Neural cell (in vitro differentiated cells): ENCODE measurements at regions not wholly inside any gene's neighbourhood (a gene's known extent, or its start where the extent isn't known, plus 50 kb on each side); places are given as distances from the start of the nearest gene placed in this dataset.

Source experiments
- H2AFZ ChIP-seq: fragments of 200-600, 300-800 bp; sonication (generic), shearing (Covaris generic); 2 replicates; pipeline ENCODE4 v1.6.0; 2014; ENCODE audit warnings: low read depth, mild to moderate bottlenecking, antibody characterized with exemption, low read length, moderate library complexity
- H3F3A ChIP-seq: fragments of 200-600 bp; shearing (Covaris generic); 2 replicates; pipeline ENCODE4 v1.6.1; 2016; ENCODE audit warnings: mild to moderate bottlenecking, moderate library complexity, mixed read lengths, antibody characterized with exemption, low read length; ENCODE audit not compliant: insufficient read depth, poor library complexity, severe bottlenecking
- H3K27ac ChIP-seq: fragments of 200-600, 300-800 bp; sonication (generic), shearing (Covaris generic); 2 replicates; pipeline ENCODE4 v1.5.1; 2014; ENCODE audit warnings: mild to moderate bottlenecking, low read length, moderate library complexity
- H3K27me3 ChIP-seq: fragments of 300-800, 200-600 bp; sonication (generic), shearing (Covaris generic); 2 replicates; pipeline ENCODE4 v1.6.0; 2014; ENCODE audit warnings: mild to moderate bottlenecking, low read depth, low read length, moderate library complexity; ENCODE audit not compliant: insufficient read depth
- H3K36me3 ChIP-seq: fragments of 300-800, 200-600 bp; sonication (generic), shearing (Covaris generic); 2 replicates; pipeline ENCODE4 v1.5.1; 2014; ENCODE audit warnings: mild to moderate bottlenecking, antibody characterized with exemption, low read length, moderate library complexity; ENCODE audit not compliant: insufficient read depth
- H3K4me2 ChIP-seq: fragments of 300-800, 200-600 bp; sonication (generic), shearing (Covaris generic); 2 replicates; pipeline ENCODE4 v1.6.0; 2014; ENCODE audit warnings: mild to moderate bottlenecking, low read length
- H3K4me3 ChIP-seq: fragments of 300-800, 200-600 bp; sonication (generic), shearing (Covaris generic); 2 replicates; pipeline ENCODE4 v1.5.1; 2014; ENCODE audit warnings: mild to moderate bottlenecking, low read length, moderate library complexity
- H3K79me2 ChIP-seq: fragments of 200-600 bp; shearing (Covaris generic); replicated peaks from 2 replicates; pipeline ENCODE4 v1.6.0; 2014; ENCODE audit warnings: mild to moderate bottlenecking, low read length, moderate library complexity; ENCODE audit not compliant: insufficient read depth
- H3K9ac ChIP-seq: fragments of 300-800, 200-600 bp; sonication (generic), shearing (Covaris generic); 2 replicates; pipeline ENCODE4 v1.6.1; 2016; ENCODE audit warnings: mild to moderate bottlenecking, low read length, mixed read lengths
- H3K9me2 ChIP-seq: fragments of 200-600 bp; shearing (Covaris generic); 2 replicates; pipeline ENCODE4 v1.6.1; 2016; ENCODE audit warnings: mild to moderate bottlenecking, low read length, mixed read lengths; ENCODE audit not compliant: insufficient read depth
- H3K9me3 ChIP-seq: fragments of 200-600, 300-800 bp; sonication (generic), shearing (Covaris generic); 2 replicates; pipeline ENCODE4 v1.6.1; 2016; ENCODE audit warnings: mild to moderate bottlenecking, mixed run types, low read length, moderate library complexity, mixed read lengths
- H4K20me1 ChIP-seq: fragments of 200-600 bp; shearing (Covaris generic); 2 replicates; pipeline ENCODE4 v1.6.1; 2016; ENCODE audit warnings: mild to moderate bottlenecking, mixed run types; ENCODE audit not compliant: insufficient read depth
- EP300 ChIP-seq: fragments of 450-650 bp; conservative IDR thresholded peaks from 2 replicates; pipeline ENCODE4 v1.6.1; 2014; ENCODE audit warnings: antibody characterized with exemption, mild to moderate bottlenecking, moderate library complexity; ENCODE audit not compliant: poor library complexity, severe bottlenecking
- EZH2 ChIP-seq: fragments of 200-600, 300-800 bp; shearing (Covaris generic), sonication (generic); IDR thresholded peaks from 2 replicates; pipeline ENCODE4 v1.6.1; 2014; ENCODE audit warnings: antibody characterized with exemption, low read length, borderline replicate concordance, mild to moderate bottlenecking; ENCODE audit not compliant: insufficient read depth, poor library complexity, severe bottlenecking
- MXI1 ChIP-seq: fragments of 450-650 bp; conservative IDR thresholded peaks from 2 replicates; pipeline ENCODE4 v1.6.1; 2014; ENCODE audit warnings: antibody characterized with exemption, mild to moderate bottlenecking; ENCODE audit not compliant: poor library complexity, severe bottlenecking
- POLR2AphosphoS5 ChIP-seq: IDR thresholded peaks from 2 replicates; pipeline ENCODE4 v1.6.1; 2012
- RAD21 ChIP-seq: fragments of 450-650 bp; conservative IDR thresholded peaks from 2 replicates; pipeline ENCODE4 v1.6.1; 2014; ENCODE audit warnings: antibody characterized with exemption, mild to moderate bottlenecking, moderate library complexity
- SMC3 ChIP-seq: fragments of 450-650 bp; conservative IDR thresholded peaks from 2 replicates; pipeline ENCODE4 v1.6.1; 2014; ENCODE audit warnings: antibody characterized with exemption, mild to moderate bottlenecking, moderate library complexity; ENCODE audit not compliant: poor library complexity
- TAF1 ChIP-seq: IDR thresholded peaks from 2 replicates; pipeline ENCODE4 v1.6.1; 2012; ENCODE audit warnings: low read depth
- TF ChIP-seq, protein P1 (sequence below): IDR thresholded peaks from 2 replicates; pipeline ENCODE4 v1.6.1; 2012; ENCODE audit warnings: borderline replicate concordance
- TF ChIP-seq, protein P2 (sequence below): fragments of 450-650 bp; IDR thresholded peaks from 2 replicates; pipeline ENCODE4 v1.5.1; 2014; ENCODE audit warnings: antibody characterized with exemption, mild to moderate bottlenecking, moderate library complexity; ENCODE audit not compliant: poor library complexity, severe bottlenecking

DNA sequence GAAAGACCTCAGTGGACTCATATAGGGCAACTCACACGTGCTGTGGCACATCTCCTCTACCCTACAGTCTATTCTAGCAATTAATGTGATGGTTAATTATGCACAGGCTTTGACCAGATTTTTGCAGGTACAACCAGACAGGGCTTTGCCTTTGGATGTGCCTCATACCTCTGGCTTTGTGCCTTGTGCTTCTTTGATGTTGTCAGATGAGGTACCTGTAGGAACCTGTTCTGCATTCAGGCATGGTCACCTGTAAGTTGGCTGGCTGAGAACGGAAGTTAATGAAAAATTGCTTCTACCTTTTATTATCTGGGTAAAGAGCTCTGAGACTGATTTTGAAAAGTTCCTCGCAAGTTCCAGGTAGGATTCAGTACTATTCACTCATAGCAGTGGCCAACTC, 462.9 kb upstream of the ZFHX3 start:
- Histone ChIP-seq H3K27me3 (no peaks in the 10 kb centered on the region), H3K9ac (no peak overlapping the region), H3K4me2 (no peak overlapping the region), H3K79me2 (no peaks in the 10 kb centered on the region), H3K9me3 (no peaks in the 10 kb centered on the region), H2AFZ (no peak overlapping the region), H3K9me2 (no peaks in the 10 kb centered on the region), H4K20me1 (no peaks in the 10 kb centered on the region), H3K27ac (no peak overlapping the region), H3K36me3 (no peaks in the 10 kb centered on the region), H3F3A (no peaks in the 10 kb centered on the region), H3K4me3 (no peak overlapping the region)
- TF ChIP-seq EZH2 (no peak), POLR2AphosphoS5 (no peak), RAD21 (no peak), EP300 (no peak), SMC3 (no peak)
- TF ChIP-seq, protein P1, sequence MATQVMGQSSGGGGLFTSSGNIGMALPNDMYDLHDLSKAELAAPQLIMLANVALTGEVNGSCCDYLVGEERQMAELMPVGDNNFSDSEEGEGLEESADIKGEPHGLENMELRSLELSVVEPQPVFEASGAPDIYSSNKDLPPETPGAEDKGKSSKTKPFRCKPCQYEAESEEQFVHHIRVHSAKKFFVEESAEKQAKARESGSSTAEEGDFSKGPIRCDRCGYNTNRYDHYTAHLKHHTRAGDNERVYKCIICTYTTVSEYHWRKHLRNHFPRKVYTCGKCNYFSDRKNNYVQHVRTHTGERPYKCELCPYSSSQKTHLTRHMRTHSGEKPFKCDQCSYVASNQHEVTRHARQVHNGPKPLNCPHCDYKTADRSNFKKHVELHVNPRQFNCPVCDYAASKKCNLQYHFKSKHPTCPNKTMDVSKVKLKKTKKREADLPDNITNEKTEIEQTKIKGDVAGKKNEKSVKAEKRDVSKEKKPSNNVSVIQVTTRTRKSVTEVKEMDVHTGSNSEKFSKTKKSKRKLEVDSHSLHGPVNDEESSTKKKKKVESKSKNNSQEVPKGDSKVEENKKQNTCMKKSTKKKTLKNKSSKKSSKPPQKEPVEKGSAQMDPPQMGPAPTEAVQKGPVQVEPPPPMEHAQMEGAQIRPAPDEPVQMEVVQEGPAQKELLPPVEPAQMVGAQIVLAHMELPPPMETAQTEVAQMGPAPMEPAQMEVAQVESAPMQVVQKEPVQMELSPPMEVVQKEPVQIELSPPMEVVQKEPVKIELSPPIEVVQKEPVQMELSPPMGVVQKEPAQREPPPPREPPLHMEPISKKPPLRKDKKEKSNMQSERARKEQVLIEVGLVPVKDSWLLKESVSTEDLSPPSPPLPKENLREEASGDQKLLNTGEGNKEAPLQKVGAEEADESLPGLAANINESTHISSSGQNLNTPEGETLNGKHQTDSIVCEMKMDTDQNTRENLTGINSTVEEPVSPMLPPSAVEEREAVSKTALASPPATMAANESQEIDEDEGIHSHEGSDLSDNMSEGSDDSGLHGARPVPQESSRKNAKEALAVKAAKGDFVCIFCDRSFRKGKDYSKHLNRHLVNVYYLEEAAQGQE = no peak

DNA sequence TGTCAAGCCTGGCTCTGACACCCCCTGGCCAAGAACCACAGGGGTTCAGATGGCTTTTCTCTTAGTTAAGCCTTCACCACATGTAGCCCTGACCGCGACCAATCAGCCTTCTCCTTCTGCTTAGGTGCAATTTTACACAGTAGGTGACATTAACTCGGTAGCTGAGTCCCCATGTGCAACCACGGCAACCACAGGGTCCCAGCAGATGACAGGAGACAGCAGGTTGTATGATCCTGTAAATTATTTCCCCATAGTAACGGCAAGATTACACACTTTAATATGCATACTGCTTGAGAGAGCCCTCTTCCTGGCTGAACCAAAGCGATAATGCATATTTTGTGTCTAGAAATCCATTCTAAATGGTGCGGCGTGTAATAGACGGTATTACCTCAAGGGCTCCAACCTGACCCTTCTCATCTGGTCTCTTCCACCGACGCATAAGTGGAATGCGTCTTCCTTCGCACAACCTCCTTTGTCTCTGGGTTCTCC, 458.7 kb upstream of the ZFHX3 start:
- Histone ChIP-seq H3K9me3 (no peaks in the 10 kb centered on the region), H3K9me2 (no peaks in the 10 kb centered on the region), H4K20me1 (no peaks in the 10 kb centered on the region), H3K9ac (peak overlapping the region; percentile 78), H3K79me2 (peaks cover 7% of the 10 kb centered on the region), H3K36me3 (no peaks in the 10 kb centered on the region), H3K4me3 (peak overlapping the region; percentile 52), H3K4me2 (peak overlapping the region; percentile 88), H3K27me3 (no peaks in the 10 kb centered on the region), H3F3A (peaks cover 4% of the 10 kb centered on the region), H3K27ac (peak overlapping the region; percentile 99), H2AFZ (peak overlapping the region; percentile 43)
- TF ChIP-seq EZH2 (no peak), SMC3 (peak; percentile 61), TAF1 (peak; percentile 66), MXI1 (peak; percentile 59), RAD21 (peak; percentile 67), POLR2AphosphoS5 (peak; percentile 89), EP300 (peak; percentile 97)
- TF ChIP-seq, protein P1 = peak; percentile 92
- TF ChIP-seq, protein P2, sequence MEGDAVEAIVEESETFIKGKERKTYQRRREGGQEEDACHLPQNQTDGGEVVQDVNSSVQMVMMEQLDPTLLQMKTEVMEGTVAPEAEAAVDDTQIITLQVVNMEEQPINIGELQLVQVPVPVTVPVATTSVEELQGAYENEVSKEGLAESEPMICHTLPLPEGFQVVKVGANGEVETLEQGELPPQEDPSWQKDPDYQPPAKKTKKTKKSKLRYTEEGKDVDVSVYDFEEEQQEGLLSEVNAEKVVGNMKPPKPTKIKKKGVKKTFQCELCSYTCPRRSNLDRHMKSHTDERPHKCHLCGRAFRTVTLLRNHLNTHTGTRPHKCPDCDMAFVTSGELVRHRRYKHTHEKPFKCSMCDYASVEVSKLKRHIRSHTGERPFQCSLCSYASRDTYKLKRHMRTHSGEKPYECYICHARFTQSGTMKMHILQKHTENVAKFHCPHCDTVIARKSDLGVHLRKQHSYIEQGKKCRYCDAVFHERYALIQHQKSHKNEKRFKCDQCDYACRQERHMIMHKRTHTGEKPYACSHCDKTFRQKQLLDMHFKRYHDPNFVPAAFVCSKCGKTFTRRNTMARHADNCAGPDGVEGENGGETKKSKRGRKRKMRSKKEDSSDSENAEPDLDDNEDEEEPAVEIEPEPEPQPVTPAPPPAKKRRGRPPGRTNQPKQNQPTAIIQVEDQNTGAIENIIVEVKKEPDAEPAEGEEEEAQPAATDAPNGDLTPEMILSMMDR = peak; percentile 41
